PC-3 (cell line): ENCODE measurements at regions not wholly inside any gene's neighbourhood (a gene's known extent, or its start where the extent isn't known, plus 50 kb on each side); places are given as distances from the start of the nearest gene placed in this dataset.
"Not testable (repeated sequence)": the region's sequence is repeated elsewhere in the genome, so short reads cannot be mapped to it uniquely, and the experiment has no call there.

Source experiments
- ATAC-seq: fragments of 200-7000 bp; cut with Tn5 transposase; 2 replicates; pipeline ENCODE4 v1.9.1; 2020; ENCODE audit warnings: mild to moderate bottlenecking, moderate library complexity
- BruUV-seq: library from RNA; stranded (reverse); fragments of 400-500 nt; replicated peaks from 2 replicates; lab custom pipeline; 2021; lab: Mats Ljungman, UMichigan
- CTCF ChIA-PET: fragments of 300-600 bp; sonication (Branson Sonifier 250); formaldehyde crosslinking; loops from one replicate; lab custom pipeline; 2022; ENCODE audit warnings: antibody characterized with exemption; lab: Charles Lee
- POLR2A ChIA-PET: fragments of 300-600 bp; sonication (Branson Sonifier 250); formaldehyde crosslinking; loops from one replicate; lab custom pipeline; 2022; ENCODE audit warnings: antibody characterized with exemption; ENCODE audit not compliant: unreplicated experiment; lab: Charles Lee
- DNase-seq: peaks from one replicate; pipeline ENCODE4 v3.0.0-alpha.2; 2015
- H2AFZ ChIP-seq: fragments of 300-600 bp; sonication (generic); 2 replicates; pipeline ENCODE4 v1.6.0; 2016; ENCODE audit warnings: antibody characterized with exemption, low read length
- H3F3A ChIP-seq: fragments of 300-600 bp; sonication (generic); one replicate; pipeline ENCODE4 v1.6.0; 2017; ENCODE audit warnings: antibody characterized with exemption, low read length, control low read depth, mild to moderate bottlenecking; ENCODE audit not compliant: unreplicated experiment
- H3K27ac ChIP-seq: fragments of 300-600 bp; sonication (generic); 2 replicates; pipeline ENCODE4 v1.5.1; 2016; ENCODE audit warnings: mild to moderate bottlenecking, low read length
- H3K27me3 ChIP-seq: fragments of 300-600 bp; sonication (generic); 2 replicates; pipeline ENCODE4 v1.6.1; 2016; ENCODE audit warnings: low read length, mixed read lengths
- H3K36me3 ChIP-seq: fragments of 300-600 bp; sonication (generic); 2 replicates; pipeline ENCODE4 v1.6.1; 2016; ENCODE audit warnings: low read depth, mixed run types, low read length, mixed read lengths
- H3K4me1 ChIP-seq: fragments of 300-600 bp; sonication (generic); 2 replicates; pipeline ENCODE4 v1.5.1; 2016; ENCODE audit warnings: low read length; ENCODE audit not compliant: insufficient read depth
- H3K4me2 ChIP-seq: fragments of 300-600 bp; sonication (generic); 2 replicates; pipeline ENCODE4 v1.6.0; 2016; ENCODE audit warnings: low read length
- H3K4me3 ChIP-seq: fragments of 300-600 bp; sonication (generic); 2 replicates; pipeline ENCODE4 v1.5.1; 2016; ENCODE audit warnings: mild to moderate bottlenecking, low read length, mixed read lengths
- H3K79me2 ChIP-seq: fragments of 300-600 bp; sonication (generic); 2 replicates; pipeline ENCODE4 v1.6.1; 2017; ENCODE audit warnings: low read length, mixed read lengths
- H3K9ac ChIP-seq: fragments of 300-600 bp; sonication (generic); 2 replicates; pipeline ENCODE4 v1.6.0; 2016; ENCODE audit warnings: mild to moderate bottlenecking, low read length
- H3K9me2 ChIP-seq: fragments of 300-600 bp; sonication (generic); replicated peaks from 2 replicates; pipeline ENCODE4 v1.6.1; 2016; ENCODE audit warnings: mixed run types, low read length, mixed read lengths
- H3K9me3 ChIP-seq: fragments of 300-600 bp; sonication (generic); 2 replicates; pipeline ENCODE4 v1.6.1; 2016; ENCODE audit warnings: low read length, mixed read lengths
- H4K20me1 ChIP-seq: fragments of 300-600 bp; sonication (generic); 2 replicates; pipeline ENCODE4 v1.6.1; 2016; ENCODE audit warnings: low read length, mixed read lengths
- EZH2 ChIP-seq: fragments of 300-600 bp; sonication (generic); IDR thresholded peaks from one replicate; pipeline ENCODE4 v1.6.1; 2017; ENCODE audit warnings: antibody characterized with exemption, mild to moderate bottlenecking, low read length; ENCODE audit not compliant: unreplicated experiment
- EZH2phosphoT487 ChIP-seq: fragments of 300-600 bp; sonication (generic); IDR thresholded peaks from 2 replicates; pipeline ENCODE4 v1.6.1; 2018; ENCODE audit warnings: mild to moderate bottlenecking, antibody characterized with exemption, low read length, borderline replicate concordance
- intact Hi-C: fragments of 100-400 bp; cut with micrococcal nuclease; formaldehyde crosslinking; loops from 2 replicates; pipeline ENCODE4 v1.9.0; 2023
- TF ChIP-seq, protein P1 (sequence below): fragments of 300-600 bp; sonication (generic); conservative IDR thresholded peaks from 2 replicates; pipeline ENCODE4 v1.5.1; 2017; ENCODE audit warnings: antibody characterized with exemption, low read depth, mild to moderate bottlenecking, low read length

DNA sequence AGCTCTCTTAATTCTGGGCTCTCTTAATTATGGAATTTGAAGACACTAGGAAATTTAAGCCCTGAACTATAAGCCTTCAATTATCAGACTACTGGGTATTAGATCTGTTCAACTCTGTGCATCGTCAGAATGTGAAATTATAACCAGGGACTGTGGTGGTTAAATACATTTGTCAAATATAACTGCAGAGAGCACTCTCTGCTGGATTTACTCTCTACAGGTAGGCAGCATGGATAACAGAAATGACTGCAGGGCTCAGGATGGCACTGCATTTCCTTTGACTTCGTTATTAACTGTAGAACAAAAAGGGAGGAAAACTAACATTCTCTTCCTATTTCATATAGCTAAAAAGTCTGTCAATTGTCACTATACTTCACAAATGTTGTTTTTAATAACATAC, 310.1 kb upstream of the RASGEF1B start:
- Histone ChIP-seq H3K27ac (no peak overlapping the region), H3K4me1 (no peaks in the 10 kb centered on the region), H3K9me2 (no peaks in the 10 kb centered on the region), H3F3A (no peaks in the 10 kb centered on the region), H3K79me2 (no peaks in the 10 kb centered on the region), H2AFZ (no peak overlapping the region), H4K20me1 (no peaks in the 10 kb centered on the region), H3K9ac (no peak overlapping the region), H3K27me3 (no peaks in the 10 kb centered on the region), H3K4me2 (no peak overlapping the region), H3K36me3 (no peaks in the 10 kb centered on the region), H3K4me3 (no peak overlapping the region), H3K9me3 (no peaks in the 10 kb centered on the region)
- no peak for ATAC-seq
- TF ChIP-seq, protein P1, sequence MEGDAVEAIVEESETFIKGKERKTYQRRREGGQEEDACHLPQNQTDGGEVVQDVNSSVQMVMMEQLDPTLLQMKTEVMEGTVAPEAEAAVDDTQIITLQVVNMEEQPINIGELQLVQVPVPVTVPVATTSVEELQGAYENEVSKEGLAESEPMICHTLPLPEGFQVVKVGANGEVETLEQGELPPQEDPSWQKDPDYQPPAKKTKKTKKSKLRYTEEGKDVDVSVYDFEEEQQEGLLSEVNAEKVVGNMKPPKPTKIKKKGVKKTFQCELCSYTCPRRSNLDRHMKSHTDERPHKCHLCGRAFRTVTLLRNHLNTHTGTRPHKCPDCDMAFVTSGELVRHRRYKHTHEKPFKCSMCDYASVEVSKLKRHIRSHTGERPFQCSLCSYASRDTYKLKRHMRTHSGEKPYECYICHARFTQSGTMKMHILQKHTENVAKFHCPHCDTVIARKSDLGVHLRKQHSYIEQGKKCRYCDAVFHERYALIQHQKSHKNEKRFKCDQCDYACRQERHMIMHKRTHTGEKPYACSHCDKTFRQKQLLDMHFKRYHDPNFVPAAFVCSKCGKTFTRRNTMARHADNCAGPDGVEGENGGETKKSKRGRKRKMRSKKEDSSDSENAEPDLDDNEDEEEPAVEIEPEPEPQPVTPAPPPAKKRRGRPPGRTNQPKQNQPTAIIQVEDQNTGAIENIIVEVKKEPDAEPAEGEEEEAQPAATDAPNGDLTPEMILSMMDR = no peak
- CTCF ChIA-PET = no interaction called here
- no peak for DNase-seq
- POLR2A ChIA-PET = no interaction called here
- no TSS peak for BruUV-seq
- intact Hi-C loops = no loop called here

DNA sequence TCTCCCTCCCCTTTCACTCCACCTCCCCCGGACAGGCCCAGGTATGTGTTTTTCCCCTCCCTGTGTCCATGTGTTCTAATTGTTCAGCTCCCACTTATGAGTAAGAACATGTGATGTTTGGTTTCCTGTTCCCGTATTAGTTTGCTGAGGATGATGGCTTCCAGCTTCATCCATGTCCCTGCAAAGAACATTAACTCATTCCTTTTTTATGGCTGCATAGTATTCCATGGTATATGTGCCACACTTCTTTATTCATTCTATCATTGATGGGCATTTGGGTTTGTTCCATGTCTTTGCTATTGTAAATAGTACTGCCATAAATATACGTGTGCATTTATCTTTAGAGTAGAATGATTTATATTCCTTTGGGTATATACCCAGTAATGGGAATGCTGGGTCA, 306.0 kb upstream of the RASGEF1B start:
- H3K9me2 ChIP-seq, H2AFZ ChIP-seq, H3K36me3 ChIP-seq, intact Hi-C loops, H3K9ac ChIP-seq, BruUV-seq, H3K4me2 ChIP-seq, H4K20me1 ChIP-seq, CTCF ChIA-PET, H3K4me3 ChIP-seq, H3K27ac ChIP-seq, H3K27me3 ChIP-seq, H3K4me1 ChIP-seq, DNase-seq, ATAC-seq, H3F3A ChIP-seq, H3K9me3 ChIP-seq, POLR2A ChIA-PET, H3K79me2 ChIP-seq: not testable (repeated sequence)

DNA sequence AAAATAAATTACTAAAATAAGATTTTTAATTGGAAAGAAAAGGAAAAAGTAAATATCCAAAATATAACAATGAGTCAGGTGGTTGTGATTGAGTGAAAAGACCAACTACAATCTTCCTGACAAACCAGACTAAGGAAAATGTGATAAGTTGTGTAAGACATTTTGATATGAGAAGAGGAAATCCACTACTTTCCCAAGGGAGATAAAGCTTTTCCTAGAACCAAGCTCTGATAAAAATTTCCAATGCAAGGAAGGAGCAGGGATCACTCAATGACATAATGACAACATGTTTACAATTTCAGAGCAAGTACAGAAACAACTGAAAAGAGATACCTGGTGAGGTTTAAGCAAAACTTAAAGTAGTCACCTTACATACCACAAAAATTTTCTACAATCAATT, 305.1 kb upstream of the RASGEF1B start:
- H3K4me2 ChIP-seq = no peak overlapping the region
- no peak overlapping the region for H2AFZ ChIP-seq
- H3K4me3 ChIP-seq = no peak overlapping the region
- peaks cover 7% of the 10 kb centered on the region; the same call in 1 of the 2 replicates for H3K27me3 ChIP-seq
- intact Hi-C loops = no loop called here
- TF ChIP-seq EZH2 (no peak), EZH2phosphoT487 (no peak)
- TF ChIP-seq, protein P1 = no peak
- POLR2A ChIA-PET = no interaction called here
- no peak overlapping the region for H3K9ac ChIP-seq
- no peaks in the 10 kb centered on the region for H3F3A ChIP-seq
- H3K9me2 ChIP-seq = no peaks in the 10 kb centered on the region
- ATAC-seq (no peak), DNase-seq (no peak)
- H3K79me2 ChIP-seq = no peaks in the 10 kb centered on the region
- no peaks in the 10 kb centered on the region for H3K36me3 ChIP-seq
- no peak overlapping the region for H3K27ac ChIP-seq
- H3K4me1 ChIP-seq = no peaks in the 10 kb centered on the region
- CTCF ChIA-PET = no interaction called here
- H3K9me3 ChIP-seq = no peaks in the 10 kb centered on the region
- H4K20me1 ChIP-seq = no peaks in the 10 kb centered on the region
- no TSS peak for BruUV-seq
